ENCODE measurements at regions not wholly inside any gene's neighbourhood (a gene's known extent, or its start where the extent isn't known, plus 50 kb on each side); places are given as distances from the start of the nearest gene placed in this dataset.
A peak's percentile ranks its signal among the peaks of the same experiment; 100 is the strongest.

DNA sequence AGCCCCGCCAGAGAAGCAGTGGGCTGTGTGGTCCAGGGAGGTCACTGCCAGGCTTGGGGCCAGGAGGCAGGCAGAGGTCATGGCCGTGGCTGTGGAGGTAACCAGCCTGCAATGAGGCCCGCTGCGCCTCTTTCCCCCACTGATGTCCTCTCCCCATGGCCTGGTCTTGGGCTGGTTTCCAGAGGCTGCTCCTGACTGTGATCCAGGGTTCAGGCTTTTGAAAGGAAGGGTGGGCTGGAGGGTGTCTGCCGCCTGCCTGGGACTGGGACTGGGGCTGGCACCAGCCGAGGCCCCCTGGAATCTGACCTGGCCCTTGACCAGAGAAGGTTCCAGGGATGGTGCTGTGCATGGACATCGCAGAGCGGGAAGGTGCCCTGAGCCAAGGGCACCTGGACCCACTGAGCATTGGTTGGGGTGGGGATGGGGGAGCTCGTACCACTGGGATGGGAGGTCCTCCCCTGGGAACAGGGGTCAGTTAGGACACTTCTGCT is 59.6 kb upstream of the THY1 start:
- TF ChIP-seq POLR2AphosphoS5 (IDR thresholded peaks at IDR 0.05; ENCODE audit: insufficient read depth in 1 of 2, low read depth in 1 of 2) (no peak), POLR2A (IDR thresholded peaks at IDR 0.05) (no peak)
- TF ChIP-seq, protein P1, sequence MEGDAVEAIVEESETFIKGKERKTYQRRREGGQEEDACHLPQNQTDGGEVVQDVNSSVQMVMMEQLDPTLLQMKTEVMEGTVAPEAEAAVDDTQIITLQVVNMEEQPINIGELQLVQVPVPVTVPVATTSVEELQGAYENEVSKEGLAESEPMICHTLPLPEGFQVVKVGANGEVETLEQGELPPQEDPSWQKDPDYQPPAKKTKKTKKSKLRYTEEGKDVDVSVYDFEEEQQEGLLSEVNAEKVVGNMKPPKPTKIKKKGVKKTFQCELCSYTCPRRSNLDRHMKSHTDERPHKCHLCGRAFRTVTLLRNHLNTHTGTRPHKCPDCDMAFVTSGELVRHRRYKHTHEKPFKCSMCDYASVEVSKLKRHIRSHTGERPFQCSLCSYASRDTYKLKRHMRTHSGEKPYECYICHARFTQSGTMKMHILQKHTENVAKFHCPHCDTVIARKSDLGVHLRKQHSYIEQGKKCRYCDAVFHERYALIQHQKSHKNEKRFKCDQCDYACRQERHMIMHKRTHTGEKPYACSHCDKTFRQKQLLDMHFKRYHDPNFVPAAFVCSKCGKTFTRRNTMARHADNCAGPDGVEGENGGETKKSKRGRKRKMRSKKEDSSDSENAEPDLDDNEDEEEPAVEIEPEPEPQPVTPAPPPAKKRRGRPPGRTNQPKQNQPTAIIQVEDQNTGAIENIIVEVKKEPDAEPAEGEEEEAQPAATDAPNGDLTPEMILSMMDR (IDR thresholded peaks at IDR 0.05) = no peak
- Histone ChIP-seq H3K4me3 (no peak overlapping the region), H3K27ac (no peak overlapping the region), H3K9me3 (no peaks in the 10 kb centered on the region), H3K4me1 (peaks cover 12% of the 10 kb centered on the region), H3K36me3 (no peaks in the 10 kb centered on the region), H3K27me3 (no peaks in the 10 kb centered on the region)
- peak; percentile 74 to 78 for DNase-seq (ENCODE audit: extremely low spot score in 2 of 2)
- intact Hi-C loops (cut with DNase I) = loop anchor here (10.0 kb wide), 1 partner anchor 262 kb away; no protein-coding TSS in a partner anchor

GRCh38 chr11:119481667-119482400 is 58.9 kb upstream of the THY1 start:
- intact Hi-C loops (cut with DNase I) = loop anchor here (10.0 kb wide), 1 partner anchor 263 kb away; no protein-coding TSS in a partner anchor
- no peak overlapping the region for H3K4me3 ChIP-seq
- DNase-seq (ENCODE audit: extremely low spot score in 2 of 2) = peak; percentile 86 to 94

DNA sequence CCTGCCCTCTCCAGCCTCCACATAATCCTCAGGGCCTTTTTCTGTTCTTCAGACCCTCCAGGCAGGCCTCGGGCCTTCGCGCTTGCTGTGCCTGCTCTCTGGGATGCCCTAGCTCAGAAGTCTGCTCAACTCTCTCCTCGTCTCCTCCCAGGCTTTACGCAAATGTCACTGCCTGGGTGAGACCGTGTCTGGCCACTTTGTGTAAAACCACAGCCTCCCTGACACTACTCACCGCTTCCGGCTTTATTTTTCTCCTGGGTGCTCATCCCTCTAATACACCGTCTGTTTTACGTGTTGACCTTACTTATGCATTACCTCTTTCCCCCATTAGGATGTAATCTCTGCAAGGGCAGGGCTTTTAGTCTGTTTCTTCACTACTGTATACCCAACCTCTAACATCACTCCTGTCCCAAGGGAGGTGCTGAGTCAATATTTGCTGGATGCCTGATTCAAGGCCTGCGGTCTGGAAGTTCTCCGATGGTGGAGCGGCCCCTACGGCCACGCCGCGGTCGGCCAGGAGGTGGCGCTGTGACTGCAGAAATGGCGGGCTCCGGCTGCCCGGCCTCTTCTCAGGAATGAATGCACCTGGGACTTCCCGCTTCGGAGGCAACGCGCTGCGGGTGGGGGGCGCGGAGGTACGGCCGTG is 58.2 kb upstream of the THY1 start:
- no peaks in the 10 kb centered on the region for H3K9me3 ChIP-seq
- H3K27ac ChIP-seq = no peak overlapping the region
- intact Hi-C loops (cut with DNase I) = loop anchor here (10.0 kb wide), 1 partner anchor 264 kb away; no protein-coding TSS in a partner anchor
- H3K27me3 ChIP-seq = no peaks in the 10 kb centered on the region
- TF ChIP-seq POLR2A (IDR thresholded peaks at IDR 0.05) = no peak
- TF ChIP-seq POLR2AphosphoS5 (IDR thresholded peaks at IDR 0.05; ENCODE audit: insufficient read depth in 1 of 2, low read depth in 1 of 2) = peak; percentile 55 to 62
- TF ChIP-seq, protein P1 (IDR thresholded peaks at IDR 0.05) = peak; percentile 86 to 88 (median 87)
- no peak overlapping the region for H3K4me3 ChIP-seq
- peaks cover 12% of the 10 kb centered on the region for H3K4me1 ChIP-seq
- DNase-seq (ENCODE audit: extremely low spot score in 2 of 2) = peak; percentile 67 to 90
- H3K36me3 ChIP-seq = no peaks in the 10 kb centered on the region

More at GRCh38 chr11:119481667-119482400, 58.9 kb upstream of the THY1 start:
- Histone ChIP-seq H3K27me3 (no peaks in the 10 kb centered on the region), H3K36me3 (no peaks in the 10 kb centered on the region), H3K9me3 (no peaks in the 10 kb centered on the region), H3K27ac (no peak overlapping the region), H3K4me1 (peaks cover 12% of the 10 kb centered on the region)
- TF ChIP-seq POLR2AphosphoS5 (IDR thresholded peaks at IDR 0.05; ENCODE audit: insufficient read depth in 1 of 2, low read depth in 1 of 2) = no peak
- TF ChIP-seq, protein P1 (IDR thresholded peaks at IDR 0.05) = no peak
- no peak for TF ChIP-seq POLR2A (IDR thresholded peaks at IDR 0.05)

DNA sequence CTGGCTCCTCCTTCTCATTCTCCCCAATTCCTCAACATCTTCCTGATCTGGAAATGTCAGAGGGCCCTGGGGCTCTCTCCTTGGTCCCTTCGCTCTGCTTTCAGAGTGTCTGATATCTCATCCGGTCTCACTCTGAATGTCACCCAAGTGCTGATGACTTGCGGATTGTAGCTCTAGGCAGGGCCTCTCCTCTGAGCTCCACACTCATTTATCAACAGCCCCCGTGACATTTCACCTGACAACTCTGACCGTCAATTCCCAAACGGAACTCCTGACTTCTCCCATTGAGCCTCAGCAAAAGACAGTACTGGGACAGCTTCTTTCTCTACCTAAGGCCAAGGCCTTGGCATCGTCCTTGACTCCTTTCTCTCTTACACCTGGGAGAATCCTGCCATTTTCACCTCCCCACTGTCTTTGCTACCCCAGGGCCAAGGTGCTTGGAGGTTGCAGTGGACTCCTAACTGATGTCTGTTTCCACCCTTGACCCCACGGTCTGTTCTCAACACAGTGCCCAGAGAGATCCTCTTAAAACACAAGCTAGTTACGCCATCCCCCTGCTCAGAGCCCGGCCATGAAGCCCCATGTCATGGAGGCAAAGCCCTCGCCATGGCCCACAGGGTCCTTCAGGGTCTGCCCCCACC is 57.5 kb upstream of the THY1 start:
- peaks cover 12% of the 10 kb centered on the region for H3K4me1 ChIP-seq

More for the DNA sequence above, 57.5 kb upstream of the THY1 start:
- TF ChIP-seq, protein P1 (IDR thresholded peaks at IDR 0.05) = no peak
- TF ChIP-seq POLR2A (IDR thresholded peaks at IDR 0.05) = no peak
- TF ChIP-seq POLR2AphosphoS5 (IDR thresholded peaks at IDR 0.05; ENCODE audit: insufficient read depth in 1 of 2, low read depth in 1 of 2) = no peak
- Histone ChIP-seq H3K27ac (no peak overlapping the region), H3K36me3 (no peaks in the 10 kb centered on the region), H3K27me3 (no peaks in the 10 kb centered on the region), H3K9me3 (no peaks in the 10 kb centered on the region), H3K4me3 (no peak overlapping the region)
- DNase-seq (ENCODE audit: extremely low spot score in 2 of 2) = peak; percentile 81 to 87
- intact Hi-C loops (cut with DNase I) = loop anchor here (10.0 kb wide), 1 partner anchor 264 kb away; no protein-coding TSS in a partner anchor
